ENCODE measurements at regions not wholly inside any gene's neighbourhood (a gene's known extent, or its start where the extent isn't known, plus 50 kb on each side); places are given as distances from the start of the nearest gene placed in this dataset.

GRCh38 chr3:65303431-65303830 lies 615.6 kb upstream of the ADAMTS9 start:
- Histone ChIP-seq H3K4me1 (ENCODE audit: control insufficient read depth, insufficient read depth, low read length) (no peaks in the 10 kb centered on the region), H3K4me3 (ENCODE audit: low read length) (no peak overlapping the region), H3K36me3 (ENCODE audit: control insufficient read depth, insufficient read depth, low read length) (no peaks in the 10 kb centered on the region), H3K9ac (ENCODE audit: low read length) (no peak overlapping the region), H3K27me3 (ENCODE audit: control insufficient read depth, insufficient read depth, low read length) (no peaks in the 10 kb centered on the region), H3K27ac (ENCODE audit: low read depth, low read length) (no peak overlapping the region)

- no peak overlapping the region for H3K27ac ChIP-seq (ENCODE audit: low read depth, low read length)
- H3K4me1 ChIP-seq (ENCODE audit: control insufficient read depth, insufficient read depth, low read length): no peaks in the 10 kb centered on the region
- H3K27me3 ChIP-seq (ENCODE audit: control insufficient read depth, insufficient read depth, low read length): no peaks in the 10 kb centered on the region
- H3K9ac ChIP-seq (ENCODE audit: low read length): no peak overlapping the region
- no peak overlapping the region for H3K4me3 ChIP-seq (ENCODE audit: low read length)
- no peaks in the 10 kb centered on the region for H3K36me3 ChIP-seq (ENCODE audit: control insufficient read depth, insufficient read depth, low read length)
Observed at GRCh38 chr3:65291448-65292125, 603.8 kb upstream of the ADAMTS9 start.

- Histone ChIP-seq H3K4me1 (ENCODE audit: control insufficient read depth, insufficient read depth, low read length) (no peaks in the 10 kb centered on the region), H3K27me3 (ENCODE audit: control insufficient read depth, insufficient read depth, low read length) (no peaks in the 10 kb centered on the region), H3K9ac (ENCODE audit: low read length) (no peak overlapping the region), H3K27ac (ENCODE audit: low read depth, low read length) (no peak overlapping the region), H3K36me3 (ENCODE audit: control insufficient read depth, insufficient read depth, low read length) (no peaks in the 10 kb centered on the region), H3K4me3 (ENCODE audit: low read length) (no peak overlapping the region)
Observed at GRCh38 chr3:65288776-65289175, 601.0 kb upstream of the ADAMTS9 start.

- Histone ChIP-seq H3K27ac (ENCODE audit: low read depth, low read length) (no peak overlapping the region), H3K9ac (ENCODE audit: low read length) (no peak overlapping the region), H3K36me3 (ENCODE audit: control insufficient read depth, insufficient read depth, low read length) (no peaks in the 10 kb centered on the region), H3K27me3 (ENCODE audit: control insufficient read depth, insufficient read depth, low read length) (no peaks in the 10 kb centered on the region), H3K4me1 (ENCODE audit: control insufficient read depth, insufficient read depth, low read length) (no peaks in the 10 kb centered on the region), H3K4me3 (ENCODE audit: low read length) (no peak overlapping the region)
Observed at GRCh38 chr3:65285956-65286355, 598.2 kb upstream of the ADAMTS9 start.

- Histone ChIP-seq H3K9ac (ENCODE audit: low read length) (no peak overlapping the region), H3K36me3 (ENCODE audit: control insufficient read depth, insufficient read depth, low read length) (no peaks in the 10 kb centered on the region), H3K4me1 (ENCODE audit: control insufficient read depth, insufficient read depth, low read length) (no peaks in the 10 kb centered on the region), H3K4me3 (ENCODE audit: low read length) (no peak overlapping the region), H3K27ac (ENCODE audit: low read depth, low read length) (no peak overlapping the region), H3K27me3 (ENCODE audit: control insufficient read depth, insufficient read depth, low read length) (no peaks in the 10 kb centered on the region)
Observed at GRCh38 chr3:65284961-65285360, 597.2 kb upstream of the ADAMTS9 start.

GRCh38 chr3:65284546-65284945 lies 596.7 kb upstream of the ADAMTS9 start:
- no peaks in the 10 kb centered on the region for H3K4me1 ChIP-seq (ENCODE audit: control insufficient read depth, insufficient read depth, low read length)
- H3K36me3 ChIP-seq (ENCODE audit: control insufficient read depth, insufficient read depth, low read length): no peaks in the 10 kb centered on the region
- no peak overlapping the region for H3K4me3 ChIP-seq (ENCODE audit: low read length)
- H3K27ac ChIP-seq (ENCODE audit: low read depth, low read length): no peak overlapping the region
- H3K27me3 ChIP-seq (ENCODE audit: control insufficient read depth, insufficient read depth, low read length): no peaks in the 10 kb centered on the region
- no peak overlapping the region for H3K9ac ChIP-seq (ENCODE audit: low read length)

GRCh38 chr3:65279225-65279782 lies 591.5 kb upstream of the ADAMTS9 start:
- H3K27me3 ChIP-seq (ENCODE audit: control insufficient read depth, insufficient read depth, low read length): no peaks in the 10 kb centered on the region
- no peak overlapping the region for H3K4me3 ChIP-seq (ENCODE audit: low read length)
- H3K36me3 ChIP-seq (ENCODE audit: control insufficient read depth, insufficient read depth, low read length): no peaks in the 10 kb centered on the region
- H3K4me1 ChIP-seq (ENCODE audit: control insufficient read depth, insufficient read depth, low read length): no peaks in the 10 kb centered on the region
- no peak overlapping the region for H3K27ac ChIP-seq (ENCODE audit: low read depth, low read length)
- no peak overlapping the region for H3K9ac ChIP-seq (ENCODE audit: low read length)

GRCh38 chr3:65277798-65278197 lies 590.0 kb upstream of the ADAMTS9 start:
- Histone ChIP-seq H3K4me3 (ENCODE audit: low read length) (no peak overlapping the region), H3K27me3 (ENCODE audit: control insufficient read depth, insufficient read depth, low read length) (no peaks in the 10 kb centered on the region), H3K36me3 (ENCODE audit: control insufficient read depth, insufficient read depth, low read length) (no peaks in the 10 kb centered on the region), H3K27ac (ENCODE audit: low read depth, low read length) (no peak overlapping the region), H3K9ac (ENCODE audit: low read length) (no peak overlapping the region), H3K4me1 (ENCODE audit: control insufficient read depth, insufficient read depth, low read length) (no peaks in the 10 kb centered on the region)

GRCh38 chr3:65276551-65276950 lies 588.8 kb upstream of the ADAMTS9 start:
- H3K36me3 ChIP-seq (ENCODE audit: control insufficient read depth, insufficient read depth, low read length): no peaks in the 10 kb centered on the region
- H3K27ac ChIP-seq (ENCODE audit: low read depth, low read length): no peak overlapping the region
- H3K4me1 ChIP-seq (ENCODE audit: control insufficient read depth, insufficient read depth, low read length): no peaks in the 10 kb centered on the region
- H3K9ac ChIP-seq (ENCODE audit: low read length): no peak overlapping the region
- H3K27me3 ChIP-seq (ENCODE audit: control insufficient read depth, insufficient read depth, low read length): no peaks in the 10 kb centered on the region
- H3K4me3 ChIP-seq (ENCODE audit: low read length): no peak overlapping the region

- no peaks in the 10 kb centered on the region for H3K4me1 ChIP-seq (ENCODE audit: control insufficient read depth, insufficient read depth, low read length)
- no peak overlapping the region for H3K27ac ChIP-seq (ENCODE audit: low read depth, low read length)
- H3K36me3 ChIP-seq (ENCODE audit: control insufficient read depth, insufficient read depth, low read length): no peaks in the 10 kb centered on the region
- no peaks in the 10 kb centered on the region for H3K27me3 ChIP-seq (ENCODE audit: control insufficient read depth, insufficient read depth, low read length)
- H3K4me3 ChIP-seq (ENCODE audit: low read length): no peak overlapping the region
- no peak overlapping the region for H3K9ac ChIP-seq (ENCODE audit: low read length)
Observed at GRCh38 chr3:65268426-65268825, 580.6 kb upstream of the ADAMTS9 start.

- no peak overlapping the region for H3K4me3 ChIP-seq (ENCODE audit: low read length)
- no peak overlapping the region for H3K9ac ChIP-seq (ENCODE audit: low read length)
- H3K36me3 ChIP-seq (ENCODE audit: control insufficient read depth, insufficient read depth, low read length): no peaks in the 10 kb centered on the region
- peak overlapping the region; percentile 49 for H3K27ac ChIP-seq (ENCODE audit: low read depth, low read length)
- no peaks in the 10 kb centered on the region for H3K27me3 ChIP-seq (ENCODE audit: control insufficient read depth, insufficient read depth, low read length)
- no peaks in the 10 kb centered on the region for H3K4me1 ChIP-seq (ENCODE audit: control insufficient read depth, insufficient read depth, low read length)
Observed at GRCh38 chr3:65265942-65266590, 578.3 kb upstream of the ADAMTS9 start.

GRCh38 chr3:65265511-65265910 lies 577.7 kb upstream of the ADAMTS9 start:
- Histone ChIP-seq H3K4me3 (ENCODE audit: low read length) (no peak overlapping the region), H3K9ac (ENCODE audit: low read length) (no peak overlapping the region), H3K27me3 (ENCODE audit: control insufficient read depth, insufficient read depth, low read length) (no peaks in the 10 kb centered on the region), H3K27ac (ENCODE audit: low read depth, low read length) (no peak overlapping the region), H3K4me1 (ENCODE audit: control insufficient read depth, insufficient read depth, low read length) (no peaks in the 10 kb centered on the region), H3K36me3 (ENCODE audit: control insufficient read depth, insufficient read depth, low read length) (no peaks in the 10 kb centered on the region)

- H3K4me3 ChIP-seq (ENCODE audit: low read length): no peak overlapping the region
- H3K27me3 ChIP-seq (ENCODE audit: control insufficient read depth, insufficient read depth, low read length): no peaks in the 10 kb centered on the region
- H3K9ac ChIP-seq (ENCODE audit: low read length): no peak overlapping the region
- no peak overlapping the region for H3K27ac ChIP-seq (ENCODE audit: low read depth, low read length)
- no peaks in the 10 kb centered on the region for H3K36me3 ChIP-seq (ENCODE audit: control insufficient read depth, insufficient read depth, low read length)
- no peaks in the 10 kb centered on the region for H3K4me1 ChIP-seq (ENCODE audit: control insufficient read depth, insufficient read depth, low read length)
Observed at GRCh38 chr3:65262548-65262947, 574.7 kb upstream of the ADAMTS9 start.
